Activated CD8-positive, alpha-beta memory T cell treated with anti-CD3 and anti-CD28 coated beads, Interleukin-2, amount 50 U/mL, for 1 hour (primary cell): ENCODE measurements at regions not wholly inside any gene's neighbourhood (a gene's known extent, or its start where the extent isn't known, plus 50 kb on each side); places are given as distances from the start of the nearest gene placed in this dataset.
"Not testable (repeated sequence)": the region's sequence is repeated elsewhere in the genome, so short reads cannot be mapped to it uniquely, and the experiment has no call there.

ENCODE experiments used
- DNase-seq: peaks from one replicate; pipeline ENCODE4 v3.0.0-alpha.2; 2020; ENCODE audit errors: extremely low read depth

DNA sequence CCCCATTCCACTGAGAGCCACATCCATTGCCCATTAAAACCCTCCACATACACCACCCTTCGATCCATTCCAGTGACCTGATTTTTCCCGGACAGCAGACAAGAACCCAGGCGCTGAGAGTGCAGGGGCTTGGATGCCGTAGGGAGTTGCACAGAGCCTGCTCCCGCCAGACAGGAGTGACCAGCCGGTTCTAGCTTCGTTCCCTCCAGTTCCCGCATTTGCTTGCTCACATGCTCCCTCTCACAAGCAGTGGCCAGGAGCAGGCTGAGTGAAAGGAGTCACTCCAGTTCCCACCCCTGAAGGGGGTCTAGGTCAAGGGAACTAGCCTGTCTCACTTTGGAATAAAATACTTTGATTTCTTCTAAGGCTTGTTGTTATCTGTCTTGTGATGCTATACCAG lies 119.5 kb downstream of the SKIDA1 start:
- no peak for DNase-seq

DNA sequence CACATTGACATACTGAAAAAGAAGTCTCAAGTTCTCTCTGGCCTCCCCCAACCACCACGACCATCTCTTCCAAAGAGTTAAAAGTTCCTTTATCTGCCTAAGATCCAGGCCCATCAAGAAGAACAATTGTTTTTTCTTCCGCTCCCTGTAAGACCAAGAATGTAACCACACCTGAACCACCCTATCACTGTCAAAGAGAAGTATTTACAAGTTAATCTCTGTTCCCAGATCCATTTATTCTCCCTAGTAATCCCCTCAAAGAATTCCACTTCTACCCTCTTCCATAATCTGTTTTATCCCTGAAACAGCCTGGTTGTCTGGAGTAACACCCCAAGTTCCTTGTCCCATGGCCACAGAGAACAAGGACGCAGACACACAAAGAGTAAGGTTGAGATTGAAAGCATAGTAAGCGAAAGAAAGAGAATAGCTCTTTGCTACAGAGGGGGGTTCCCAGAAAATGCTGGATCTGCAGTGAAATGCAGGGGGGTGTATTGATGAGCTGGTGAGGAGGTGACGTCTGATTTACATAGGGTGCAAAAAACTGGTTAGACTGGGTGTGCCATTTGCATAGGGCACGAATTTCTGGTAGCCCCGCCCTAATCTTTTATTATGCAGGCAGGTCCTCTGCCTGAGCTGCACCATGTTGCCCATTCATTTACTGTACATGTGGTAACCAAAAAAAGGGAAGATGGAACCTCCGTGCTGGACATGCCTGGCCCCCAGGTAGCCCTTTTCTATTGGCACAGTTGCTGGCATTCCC lies 122.0 kb downstream of the SKIDA1 start:
- DNase-seq: no peak

- no peak for DNase-seq
Measured at GRCh38 chr10:21402606-21403083, 122.8 kb downstream of the SKIDA1 start.

- DNase-seq: no peak
Measured at GRCh38 chr10:21401196-21401595, 124.3 kb downstream of the SKIDA1 start.

GRCh38 chr10:21399392-21400035 lies 126.0 kb downstream of the SKIDA1 start:
- DNase-seq: no peak

- DNase-seq: no peak
Measured at GRCh38 chr10:21398563-21399231, 126.8 kb downstream of the SKIDA1 start.

GRCh38 chr10:21396889-21397288 lies 128.6 kb downstream of the SKIDA1 start:
- DNase-seq: no peak

GRCh38 chr10:21393931-21394330 lies 131.6 kb downstream of the SKIDA1 start:
- no peak for DNase-seq

DNA sequence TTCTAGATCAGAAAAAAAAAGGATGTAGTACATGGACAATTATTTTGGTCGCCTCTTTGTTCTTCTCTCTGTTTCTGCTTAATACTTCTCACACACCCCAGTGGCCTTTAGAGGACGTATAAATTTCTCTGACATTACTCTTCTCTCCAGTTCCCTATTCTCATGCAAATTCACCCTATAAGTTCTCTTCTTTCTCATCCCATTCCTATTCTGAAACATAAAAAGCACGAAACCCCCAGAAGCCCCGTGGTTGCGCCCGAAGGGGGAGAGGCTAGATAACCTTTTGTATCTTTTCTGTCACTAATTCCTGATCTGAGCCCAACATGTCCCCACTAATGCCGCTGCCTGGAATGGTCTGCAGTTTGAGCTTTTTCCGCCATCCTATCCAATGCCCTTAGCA lies 136.9 kb downstream of the SKIDA1 start:
- no peak for DNase-seq

- no peak for DNase-seq
Measured at GRCh38 chr10:21387868-21388267, 137.6 kb downstream of the SKIDA1 start.

DNA sequence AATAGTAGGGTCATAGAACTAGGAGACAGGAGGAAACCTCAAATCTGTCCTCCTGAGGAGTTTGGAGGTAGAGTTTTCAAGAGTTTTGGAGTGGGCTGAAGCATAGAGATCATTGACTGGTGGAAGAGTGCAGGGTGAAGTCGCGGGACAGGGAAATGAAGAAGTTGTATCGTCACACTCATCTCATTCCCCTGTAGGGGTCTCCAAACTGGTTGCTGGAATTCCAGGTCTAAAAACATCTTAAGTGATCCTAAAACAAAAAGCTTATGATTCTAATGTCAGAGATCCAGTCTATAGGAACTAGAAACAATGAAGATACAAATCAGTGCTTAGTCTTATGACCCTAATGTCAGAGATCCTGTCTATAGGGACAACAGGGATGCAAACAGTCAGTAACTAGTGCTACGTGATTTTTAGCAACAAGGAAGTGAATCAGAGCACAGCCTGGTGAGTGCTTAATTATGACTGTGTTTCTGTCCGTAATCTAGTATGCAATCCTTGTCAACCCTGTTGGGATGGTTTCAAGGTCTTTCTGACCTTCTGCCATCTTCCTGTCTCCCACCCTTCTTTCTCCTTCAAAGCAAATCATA lies 139.4 kb downstream of the SKIDA1 start:
- no peak for DNase-seq

DNA sequence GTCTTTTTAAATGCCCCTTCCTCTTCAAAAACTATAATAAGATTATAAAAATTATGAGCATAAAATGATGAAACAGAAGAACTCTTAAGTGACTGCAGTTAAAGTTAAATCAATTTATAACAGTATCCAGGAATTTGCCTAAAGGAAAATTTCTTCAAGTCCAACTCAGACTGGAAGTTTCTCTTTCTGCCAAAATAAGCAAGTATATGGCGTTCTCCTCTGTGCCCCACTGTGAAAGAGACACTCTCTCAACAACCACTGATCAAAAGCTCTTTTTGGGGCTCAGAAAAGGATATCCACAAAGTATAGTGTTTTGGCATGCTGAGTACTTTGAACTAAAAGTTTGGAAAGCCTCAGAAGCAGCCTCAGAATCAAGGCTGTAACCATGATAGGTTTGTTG lies 139.9 kb downstream of the SKIDA1 start:
- no peak for DNase-seq

- DNase-seq: no peak
Measured at GRCh38 chr10:21379143-21379542, 146.3 kb downstream of the SKIDA1 start.

DNA sequence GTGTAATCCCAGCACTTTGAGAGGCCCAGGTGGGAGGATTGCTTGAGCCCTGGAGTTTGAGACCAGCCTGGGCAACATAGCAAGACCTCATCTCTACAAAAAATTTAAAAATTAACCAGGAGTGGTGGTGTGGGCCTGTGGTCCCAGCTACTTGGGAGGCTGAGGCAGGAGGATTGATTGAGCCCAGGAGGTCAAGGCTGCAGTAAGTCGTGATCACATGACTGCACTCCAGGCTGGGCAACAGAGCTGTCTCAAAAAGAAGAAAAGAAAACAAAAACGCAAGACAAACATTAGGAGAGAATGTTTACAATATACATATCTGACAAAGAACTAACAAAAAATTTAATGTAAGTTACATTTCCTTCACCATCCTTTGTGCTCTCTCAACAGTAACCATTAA lies 150.2 kb downstream of the SKIDA1 start:
- not testable (repeated sequence) for DNase-seq

DNA sequence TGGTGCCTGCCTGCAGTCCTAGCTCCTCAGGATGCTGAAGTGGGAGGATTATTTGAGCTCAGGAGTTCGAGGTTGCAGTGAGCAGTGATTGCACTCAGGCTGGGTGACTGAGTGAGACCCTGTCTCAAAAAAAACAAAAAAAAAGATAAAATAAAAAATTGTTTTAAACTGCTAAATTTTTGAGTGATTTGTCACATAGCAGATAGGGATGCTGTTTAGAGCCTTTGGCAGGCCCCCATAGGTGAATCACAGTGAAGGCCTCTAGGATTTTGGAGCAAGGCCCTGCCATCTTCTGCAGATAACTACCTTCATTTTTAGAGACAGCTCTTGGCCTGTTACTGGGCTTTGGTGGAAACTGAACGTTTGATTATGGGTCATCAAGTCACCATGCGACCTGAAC lies 151.6 kb downstream of the SKIDA1 start:
- DNase-seq: not testable (repeated sequence)

GRCh38 chr10:21372651-21373410 lies 152.7 kb downstream of the SKIDA1 start:
- no peak for DNase-seq

DNA sequence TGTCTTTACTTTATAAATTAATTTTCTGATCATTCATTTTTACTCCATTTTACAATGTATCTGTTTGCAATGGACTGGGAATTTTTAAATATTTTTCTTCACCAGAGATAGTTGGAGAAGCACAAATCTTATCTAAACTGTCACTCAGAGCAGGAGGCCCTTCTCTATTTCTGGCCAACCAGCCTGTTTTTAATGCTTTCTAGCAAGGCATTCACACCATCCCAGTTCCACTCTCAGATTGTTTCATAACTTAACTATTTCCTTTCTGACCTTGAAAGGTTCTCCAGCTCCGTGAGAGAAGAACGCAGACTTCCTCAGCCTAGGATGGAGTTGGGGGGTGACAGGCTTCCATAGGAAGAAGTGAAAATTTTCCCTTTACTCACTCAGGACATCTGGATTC lies 155.8 kb downstream of the SKIDA1 start:
- DNase-seq: no peak

DNA sequence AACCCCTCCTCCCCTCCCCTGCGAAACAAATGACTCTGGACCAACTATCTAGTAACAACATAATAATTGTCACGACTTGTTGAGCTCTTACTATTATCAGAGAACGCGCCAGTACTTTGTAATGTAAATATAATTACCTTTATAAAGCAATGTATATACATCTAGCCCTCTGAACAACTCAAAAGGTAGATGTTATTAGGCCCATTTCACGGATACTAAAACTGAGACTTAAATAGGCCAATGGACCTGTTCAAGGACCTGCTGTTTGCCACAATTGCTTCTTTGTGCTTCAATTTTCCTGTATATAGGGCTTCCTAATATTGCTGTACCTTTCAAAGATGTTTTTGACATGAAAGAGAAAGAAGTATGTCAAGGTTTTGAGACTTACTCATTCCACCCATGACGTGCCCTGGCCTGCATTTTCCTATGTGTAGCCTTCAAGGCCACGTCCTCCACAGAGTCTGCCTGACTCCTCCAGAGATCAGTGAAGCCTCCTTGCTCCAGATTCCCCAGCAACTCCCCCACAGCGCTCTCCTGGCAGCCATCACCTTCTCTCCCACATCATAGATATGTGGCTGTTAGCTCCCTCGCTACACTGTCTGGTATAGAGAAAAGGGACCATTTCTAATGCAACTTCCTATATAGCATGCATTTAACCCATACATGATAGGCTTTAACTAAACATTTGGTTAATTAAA lies 156.6 kb downstream of the SKIDA1 start:
- DNase-seq: no peak

DNA sequence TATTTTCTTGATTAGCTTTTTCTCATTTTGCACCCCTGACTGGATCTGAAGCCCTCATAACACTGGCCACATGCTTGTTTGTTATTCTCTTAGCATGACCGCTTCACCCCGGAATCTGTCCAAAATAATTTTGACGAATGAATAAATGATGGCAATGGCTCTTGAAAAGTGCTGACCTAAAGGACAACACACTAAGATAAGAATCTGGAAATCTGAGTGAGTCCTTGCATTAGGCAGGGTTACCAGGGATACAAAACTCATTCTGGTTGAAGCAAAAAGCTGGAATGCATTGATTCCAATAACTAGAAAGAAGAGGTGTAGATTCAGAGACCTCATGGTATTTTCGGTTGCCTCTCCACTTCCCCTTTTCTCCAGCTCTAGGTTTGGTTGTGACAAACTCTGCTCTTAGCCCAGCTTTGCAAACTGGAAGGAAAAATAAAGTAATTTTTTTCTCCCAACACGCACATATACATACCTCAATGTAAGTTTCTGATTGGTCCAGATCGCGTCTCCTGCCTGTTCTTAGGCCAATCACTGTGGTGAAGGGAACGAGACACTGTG lies 157.4 kb downstream of the SKIDA1 start:
- DNase-seq: no peak

- DNase-seq: not testable (repeated sequence)
Measured at GRCh38 chr10:21366108-21366507, 159.4 kb downstream of the SKIDA1 start.
